ENCODE measurements at regions not wholly inside any gene's neighbourhood (a gene's known extent, or its start where the extent isn't known, plus 50 kb on each side); places are given as distances from the start of the nearest gene placed in this dataset.

DNA sequence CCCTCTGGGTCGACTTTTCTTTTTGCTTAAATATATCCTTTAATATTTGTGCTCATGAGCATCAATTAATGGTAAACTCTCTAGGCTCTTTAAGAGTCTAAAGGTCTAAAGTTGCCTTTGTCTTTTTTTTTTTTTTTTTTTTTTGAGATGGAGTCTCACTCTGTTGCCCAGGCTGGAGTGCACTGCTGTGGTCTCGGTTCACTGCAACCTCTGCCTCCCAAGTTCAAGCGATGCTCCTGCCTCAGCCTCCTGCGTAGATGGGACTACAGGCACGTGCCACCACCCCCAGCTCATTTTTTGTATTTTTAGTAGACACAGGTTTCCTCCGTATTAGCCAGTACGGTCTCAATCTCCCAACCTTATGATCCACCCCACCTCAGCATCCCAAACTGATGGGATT is 122.0 kb upstream of the TMEM170B start:
- Mint-ChIP-seq H3K27ac (no peak overlapping the region), H3K4me1 (ENCODE audit: unreplicated experiment) (peaks cover 13% of the 10 kb centered on the region), H3K9me3 (peaks cover 6% of the 10 kb centered on the region), H3K36me3 (no peaks in the 10 kb centered on the region), H3K4me3 (no peak overlapping the region), H3K27me3 (no peaks in the 10 kb centered on the region)
- TF ChIP-seq, protein P1, sequence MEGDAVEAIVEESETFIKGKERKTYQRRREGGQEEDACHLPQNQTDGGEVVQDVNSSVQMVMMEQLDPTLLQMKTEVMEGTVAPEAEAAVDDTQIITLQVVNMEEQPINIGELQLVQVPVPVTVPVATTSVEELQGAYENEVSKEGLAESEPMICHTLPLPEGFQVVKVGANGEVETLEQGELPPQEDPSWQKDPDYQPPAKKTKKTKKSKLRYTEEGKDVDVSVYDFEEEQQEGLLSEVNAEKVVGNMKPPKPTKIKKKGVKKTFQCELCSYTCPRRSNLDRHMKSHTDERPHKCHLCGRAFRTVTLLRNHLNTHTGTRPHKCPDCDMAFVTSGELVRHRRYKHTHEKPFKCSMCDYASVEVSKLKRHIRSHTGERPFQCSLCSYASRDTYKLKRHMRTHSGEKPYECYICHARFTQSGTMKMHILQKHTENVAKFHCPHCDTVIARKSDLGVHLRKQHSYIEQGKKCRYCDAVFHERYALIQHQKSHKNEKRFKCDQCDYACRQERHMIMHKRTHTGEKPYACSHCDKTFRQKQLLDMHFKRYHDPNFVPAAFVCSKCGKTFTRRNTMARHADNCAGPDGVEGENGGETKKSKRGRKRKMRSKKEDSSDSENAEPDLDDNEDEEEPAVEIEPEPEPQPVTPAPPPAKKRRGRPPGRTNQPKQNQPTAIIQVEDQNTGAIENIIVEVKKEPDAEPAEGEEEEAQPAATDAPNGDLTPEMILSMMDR (conservative IDR thresholded peaks at IDR 0.05): no peak
- no peak for DNase-seq (ENCODE audit: extremely low spot score, unreplicated experiment)

DNA sequence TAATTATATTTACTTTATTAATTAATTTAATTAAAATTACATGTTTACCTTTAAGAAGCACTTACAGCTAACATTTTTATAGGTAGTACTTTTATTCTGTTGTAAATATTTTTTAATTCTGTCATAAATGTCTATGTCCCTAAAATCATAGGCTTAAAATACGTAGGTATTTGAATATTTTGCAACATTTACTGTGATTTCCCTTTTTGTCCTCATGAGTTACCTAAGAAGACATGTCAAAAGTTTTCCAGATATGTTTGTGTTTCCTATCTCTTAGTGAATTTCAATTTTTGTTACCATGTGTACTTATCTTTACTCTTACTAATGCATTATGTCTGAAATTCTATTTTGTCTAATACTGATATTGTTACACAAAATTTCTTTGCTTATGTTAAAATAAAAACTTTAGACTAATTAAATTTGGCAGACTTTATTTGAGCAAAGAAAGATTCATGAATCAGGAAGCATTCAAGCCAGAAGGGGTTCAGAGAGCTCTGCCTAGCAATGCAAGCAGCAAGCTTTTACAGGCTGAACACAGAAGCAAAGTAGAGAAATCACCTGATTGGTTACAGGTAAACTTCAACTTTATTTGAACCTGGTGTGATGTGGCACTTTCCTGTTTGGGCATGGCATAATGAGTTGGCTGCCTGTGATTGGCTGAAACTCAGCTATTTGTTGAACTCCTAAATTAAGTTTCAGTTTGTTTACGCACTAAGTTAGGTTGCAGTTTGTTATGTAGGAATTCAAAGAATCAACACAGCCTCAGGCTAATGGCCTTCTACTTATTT is 123.2 kb upstream of the TMEM170B start:
- TF ChIP-seq, protein P1 (conservative IDR thresholded peaks at IDR 0.05): no peak
- peak overlapping the region; percentile 29 for H3K27ac Mint-ChIP-seq

DNA sequence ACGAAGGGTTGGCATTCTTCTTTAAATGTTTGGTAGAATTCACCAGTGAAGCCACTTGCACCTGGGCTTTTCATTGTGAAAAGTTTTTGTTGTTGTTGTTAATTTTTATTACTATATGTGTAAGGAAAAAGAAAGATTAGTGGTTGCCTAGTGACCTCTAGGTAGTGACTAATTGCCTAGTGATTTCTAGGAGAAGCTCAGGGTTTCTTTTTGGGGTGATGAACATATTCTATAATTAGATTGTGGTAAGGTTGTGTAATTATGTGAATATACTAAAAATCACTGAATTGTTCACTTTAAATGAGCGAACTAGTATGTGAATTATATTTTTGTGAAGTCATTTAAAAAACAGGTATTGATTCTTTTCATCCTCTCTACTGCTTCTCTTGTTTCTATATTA is 123.8 kb upstream of the TMEM170B start:
- H3K27me3 Mint-ChIP-seq: no peaks in the 10 kb centered on the region
- no peaks in the 10 kb centered on the region for H3K36me3 Mint-ChIP-seq
- H3K9me3 Mint-ChIP-seq: peaks cover 6% of the 10 kb centered on the region
- H3K4me1 Mint-ChIP-seq (ENCODE audit: unreplicated experiment): peaks cover 18% of the 10 kb centered on the region
- H3K4me3 Mint-ChIP-seq: no peak overlapping the region
- no peak overlapping the region for H3K27ac Mint-ChIP-seq
- no peak for DNase-seq (ENCODE audit: extremely low spot score, unreplicated experiment)
- TF ChIP-seq, protein P1 (conservative IDR thresholded peaks at IDR 0.05): no peak

More for the DNA sequence above, 123.2 kb upstream of the TMEM170B start:
- peaks cover 16% of the 10 kb centered on the region for H3K4me1 Mint-ChIP-seq (ENCODE audit: unreplicated experiment)
- no peaks in the 10 kb centered on the region for H3K27me3 Mint-ChIP-seq
- no peak overlapping the region for H3K4me3 Mint-ChIP-seq
- DNase-seq (ENCODE audit: extremely low spot score, unreplicated experiment): no peak
- H3K36me3 Mint-ChIP-seq: no peaks in the 10 kb centered on the region
- H3K9me3 Mint-ChIP-seq: peaks cover 6% of the 10 kb centered on the region

DNA sequence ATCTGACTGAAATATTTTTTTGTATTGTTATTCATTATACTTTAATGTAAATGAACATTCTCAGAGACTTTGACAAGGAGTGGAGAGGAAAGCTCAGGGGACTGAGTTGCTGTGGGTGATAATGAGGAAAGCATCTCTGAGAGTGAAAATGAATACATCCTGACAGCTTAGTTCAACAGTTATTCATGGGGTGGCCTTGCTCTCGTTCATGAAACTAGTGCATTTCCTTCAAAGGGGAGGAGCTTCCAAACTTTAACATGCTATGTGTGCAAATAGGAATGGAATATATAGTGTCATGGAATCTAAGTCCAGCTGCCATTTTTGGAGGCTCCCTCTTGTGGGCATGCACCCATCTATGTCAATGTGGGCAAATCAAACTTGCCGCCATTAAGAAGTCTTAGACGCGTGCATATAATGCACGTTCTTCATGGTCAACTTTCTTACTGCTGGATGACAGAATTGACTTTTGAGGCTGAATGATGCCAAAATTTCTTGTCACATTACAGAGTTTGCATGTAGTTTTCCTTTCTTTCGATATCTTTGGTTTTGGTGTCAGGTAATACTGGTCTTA is 124.3 kb upstream of the TMEM170B start:
- Mint-ChIP-seq H3K27ac (no peak overlapping the region), H3K27me3 (no peaks in the 10 kb centered on the region), H3K4me1 (ENCODE audit: unreplicated experiment) (peaks cover 18% of the 10 kb centered on the region), H3K36me3 (no peaks in the 10 kb centered on the region), H3K9me3 (peaks cover 6% of the 10 kb centered on the region), H3K4me3 (no peak overlapping the region)
- DNase-seq (ENCODE audit: extremely low spot score, unreplicated experiment): no peak
- TF ChIP-seq, protein P1 (conservative IDR thresholded peaks at IDR 0.05): no peak

DNA sequence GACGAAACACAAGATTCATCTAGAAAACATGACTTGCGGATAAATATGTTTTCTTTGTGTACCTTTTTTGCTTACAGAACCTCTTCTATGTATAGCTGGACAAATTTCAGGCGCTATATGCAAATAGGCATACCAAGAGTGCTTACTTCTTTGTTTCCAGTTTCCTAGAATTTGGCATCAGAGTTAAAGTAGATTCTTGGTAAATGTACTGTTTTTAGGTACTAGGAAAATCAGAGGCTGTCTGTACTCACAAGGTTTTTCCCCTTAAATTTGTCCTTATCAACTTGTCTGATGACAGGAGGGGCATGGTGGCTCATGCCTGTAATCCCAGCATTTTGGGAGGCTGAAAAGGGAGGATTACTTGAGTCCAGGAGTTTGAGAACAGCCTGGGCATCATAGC is 124.9 kb upstream of the TMEM170B start:
- H3K9me3 Mint-ChIP-seq: peaks cover 7% of the 10 kb centered on the region
- peaks cover 20% of the 10 kb centered on the region for H3K4me1 Mint-ChIP-seq (ENCODE audit: unreplicated experiment)
- H3K27me3 Mint-ChIP-seq: no peaks in the 10 kb centered on the region
- no peak for DNase-seq (ENCODE audit: extremely low spot score, unreplicated experiment)
- H3K36me3 Mint-ChIP-seq: no peaks in the 10 kb centered on the region
- H3K4me3 Mint-ChIP-seq: no peak overlapping the region
- H3K27ac Mint-ChIP-seq: no peak overlapping the region
- TF ChIP-seq, protein P1 (conservative IDR thresholded peaks at IDR 0.05): no peak
